Karpas-422 (cell line): ENCODE measurements at regions not wholly inside any gene's neighbourhood (a gene's known extent, or its start where the extent isn't known, plus 50 kb on each side); places are given as distances from the start of the nearest gene placed in this dataset.
"Not testable (repeated sequence)": the region's sequence is repeated elsewhere in the genome, so short reads cannot be mapped to it uniquely, and the experiment has no call there.

Experiments used
- DNase-seq: peaks from one replicate; pipeline ENCODE4 v3.0.0-alpha.2; 2015
- H2AFZ ChIP-seq: fragments of 200-600 bp; sonication (generic); 2 replicates; pipeline ENCODE4 v1.6.1; 2014; ENCODE audit warnings: antibody characterized with exemption, low read length, mixed read lengths
- H3K27ac ChIP-seq: fragments of 200-600 bp; sonication (generic); 2 replicates; pipeline ENCODE4 v1.5.1; 2014; ENCODE audit warnings: mild to moderate bottlenecking, low read length, moderate library complexity
- H3K27me3 ChIP-seq: fragments of 200-600 bp; sonication (generic); 2 replicates; pipeline ENCODE4 v1.6.1; 2014; ENCODE audit warnings: low read length, mixed read lengths
- H3K36me3 ChIP-seq: fragments of 200-600 bp; sonication (generic); 2 replicates; pipeline ENCODE4 v1.6.1; 2014; ENCODE audit warnings: low read length, mixed read lengths; ENCODE audit not compliant: insufficient read depth
- H3K4me1 ChIP-seq: fragments of 200-600 bp; sonication (generic); 2 replicates; pipeline ENCODE4 v1.6.1; 2014; ENCODE audit warnings: mild to moderate bottlenecking, low read length, mixed read lengths
- H3K4me2 ChIP-seq: fragments of 200-600 bp; sonication (generic); 2 replicates; pipeline ENCODE4 v1.6.1; 2014; ENCODE audit warnings: low read length, low read depth, mild to moderate bottlenecking; ENCODE audit not compliant: poor library complexity, severe bottlenecking
- H3K4me3 ChIP-seq: fragments of 200-600 bp; sonication (generic); 2 replicates; pipeline ENCODE4 v1.5.1; 2014; ENCODE audit warnings: mild to moderate bottlenecking, antibody characterized with exemption, low read length, mixed read lengths
- H3K79me2 ChIP-seq: fragments of 200-600 bp; sonication (generic); 2 replicates; pipeline ENCODE4 v1.6.1; 2014; ENCODE audit warnings: mild to moderate bottlenecking, low read length, mixed read lengths
- H3K9ac ChIP-seq: fragments of 200-600 bp; sonication (generic); 2 replicates; pipeline ENCODE4 v1.6.0; 2014; ENCODE audit warnings: low read length
- H3K9me2 ChIP-seq: fragments of 200-600 bp; sonication (generic), shearing (Covaris generic); replicated peaks from 2 replicates; pipeline ENCODE4 v1.6.0; 2014; ENCODE audit warnings: mild to moderate bottlenecking, low read length, moderate library complexity; ENCODE audit not compliant: insufficient read depth
- H3K9me3 ChIP-seq: fragments of 300-700, 200-600 bp; sonication (generic); 2 replicates; pipeline ENCODE4 v1.6.1; 2014; ENCODE audit warnings: low read length, mixed read lengths
- H4K20me1 ChIP-seq: fragments of 200-600 bp; sonication (generic); 2 replicates; pipeline ENCODE4 v1.6.1; 2014; ENCODE audit warnings: mild to moderate bottlenecking, antibody characterized with exemption, low read length, low read depth; ENCODE audit not compliant: insufficient read depth

DNA sequence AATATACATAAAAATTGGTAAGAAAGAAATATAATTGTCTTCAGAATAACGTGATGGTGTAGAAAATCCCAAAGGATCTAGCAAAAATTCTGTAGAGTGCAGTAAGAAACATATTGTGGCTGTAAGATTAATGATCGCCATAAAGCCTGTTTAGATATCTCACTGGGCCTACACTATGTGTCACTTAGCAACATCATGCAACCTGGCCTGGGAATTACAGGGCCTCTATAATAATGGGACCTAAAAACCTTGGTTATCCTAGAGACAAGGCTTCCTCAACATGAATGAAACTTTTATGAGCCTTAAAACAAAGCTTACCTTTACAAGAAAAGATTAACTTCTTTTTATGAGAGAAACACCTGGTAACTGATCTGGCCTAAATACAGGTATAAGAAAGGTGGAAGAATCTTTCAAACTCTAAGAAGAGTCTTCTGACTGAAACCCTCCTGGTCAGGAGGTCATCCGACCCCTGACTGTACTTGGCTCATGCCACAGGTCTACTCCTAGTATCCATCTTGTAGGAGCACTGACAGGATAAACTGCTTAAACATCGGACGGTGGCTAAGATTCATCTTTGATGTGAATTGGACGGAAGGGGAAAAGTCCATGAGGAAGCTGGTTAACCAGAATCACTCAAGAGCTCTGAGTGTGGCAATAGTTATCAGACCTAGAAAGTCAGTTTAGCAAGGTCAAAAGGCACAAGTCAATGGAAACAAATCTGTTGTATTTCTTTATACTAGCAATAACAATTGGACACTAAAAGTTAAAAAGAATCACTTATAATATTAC lies 1155.1 kb upstream of the SORCS1 start:
- DNase-seq: no peak
- Histone ChIP-seq H3K9me3 (peaks cover 21% of the 10 kb centered on the region), H3K27ac (no peak overlapping the region), H4K20me1 (no peaks in the 10 kb centered on the region), H2AFZ (no peak overlapping the region), H3K79me2 (no peaks in the 10 kb centered on the region), H3K36me3 (no peaks in the 10 kb centered on the region), H3K4me1 (no peaks in the 10 kb centered on the region), H3K9ac (no peak overlapping the region), H3K4me3 (no peak overlapping the region), H3K27me3 (no peaks in the 10 kb centered on the region), H3K9me2 (no peaks in the 10 kb centered on the region), H3K4me2 (no peak overlapping the region)

GRCh38 chr10:108315636-108316035 lies 1151.1 kb upstream of the SORCS1 start:
- H3K27ac ChIP-seq, H3K9me3 ChIP-seq, H3K9me2 ChIP-seq, H3K4me1 ChIP-seq, H3K4me3 ChIP-seq, H3K27me3 ChIP-seq, H3K4me2 ChIP-seq, H4K20me1 ChIP-seq, DNase-seq, H3K36me3 ChIP-seq, H3K79me2 ChIP-seq, H2AFZ ChIP-seq, H3K9ac ChIP-seq: not testable (repeated sequence)

DNA sequence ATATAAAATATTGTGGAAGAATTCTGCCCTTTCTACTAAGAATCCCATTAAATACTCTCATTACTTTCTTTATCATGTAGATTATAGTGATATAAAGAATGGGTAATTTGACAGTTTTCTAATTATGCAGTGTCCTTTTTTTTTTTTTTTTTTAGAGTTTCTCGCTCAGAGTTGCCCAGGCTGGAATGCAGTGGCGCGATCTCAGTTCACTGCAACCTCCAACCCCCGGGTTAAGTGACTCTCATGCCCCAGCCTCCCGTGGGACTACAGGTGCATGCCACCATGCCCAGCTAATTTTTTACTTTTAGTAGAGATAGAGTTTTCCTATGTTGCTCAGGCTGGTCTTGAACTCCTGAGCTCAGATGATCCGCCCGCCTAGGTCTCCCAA lies 1143.4 kb upstream of the SORCS1 start:
- H4K20me1 ChIP-seq: no peaks in the 10 kb centered on the region
- no peak for DNase-seq
- H3K4me3 ChIP-seq: no peak overlapping the region
- H3K27me3 ChIP-seq: no peaks in the 10 kb centered on the region
- H3K4me2 ChIP-seq: no peak overlapping the region
- no peaks in the 10 kb centered on the region for H3K9me2 ChIP-seq
- no peak overlapping the region for H3K27ac ChIP-seq
- H3K79me2 ChIP-seq: no peaks in the 10 kb centered on the region
- peaks cover 21% of the 10 kb centered on the region; the same call in 1 of the 2 replicates for H3K9me3 ChIP-seq
- H3K4me1 ChIP-seq: no peaks in the 10 kb centered on the region
- no peak overlapping the region for H2AFZ ChIP-seq
- H3K36me3 ChIP-seq: no peaks in the 10 kb centered on the region
- H3K9ac ChIP-seq: no peak overlapping the region

- H3K4me1 ChIP-seq: no peaks in the 10 kb centered on the region
- no peak overlapping the region for H3K9ac ChIP-seq
- H3K36me3 ChIP-seq: no peaks in the 10 kb centered on the region
- H3K4me3 ChIP-seq: no peak overlapping the region
- no peak overlapping the region for H2AFZ ChIP-seq
- no peaks in the 10 kb centered on the region for H4K20me1 ChIP-seq
- no peaks in the 10 kb centered on the region for H3K9me2 ChIP-seq
- no peaks in the 10 kb centered on the region for H3K79me2 ChIP-seq
- DNase-seq: no peak
- H3K9me3 ChIP-seq: peaks cover 24% of the 10 kb centered on the region
- no peaks in the 10 kb centered on the region for H3K27me3 ChIP-seq
- no peak overlapping the region for H3K27ac ChIP-seq
- no peak overlapping the region for H3K4me2 ChIP-seq
Measured at GRCh38 chr10:108307250-108307924, 1142.9 kb upstream of the SORCS1 start.

- Histone ChIP-seq H3K9me2 (no peaks in the 10 kb centered on the region), H3K9me3 (peaks cover 34% of the 10 kb centered on the region), H3K27ac (no peak overlapping the region), H3K4me2 (no peak overlapping the region), H3K27me3 (no peaks in the 10 kb centered on the region), H3K79me2 (no peaks in the 10 kb centered on the region), H3K4me3 (no peak overlapping the region), H4K20me1 (no peaks in the 10 kb centered on the region), H3K9ac (no peak overlapping the region), H3K4me1 (no peaks in the 10 kb centered on the region), H3K36me3 (no peaks in the 10 kb centered on the region), H2AFZ (no peak overlapping the region)
- no peak for DNase-seq
Measured at GRCh38 chr10:108303149-108303548, 1138.6 kb upstream of the SORCS1 start.

DNA sequence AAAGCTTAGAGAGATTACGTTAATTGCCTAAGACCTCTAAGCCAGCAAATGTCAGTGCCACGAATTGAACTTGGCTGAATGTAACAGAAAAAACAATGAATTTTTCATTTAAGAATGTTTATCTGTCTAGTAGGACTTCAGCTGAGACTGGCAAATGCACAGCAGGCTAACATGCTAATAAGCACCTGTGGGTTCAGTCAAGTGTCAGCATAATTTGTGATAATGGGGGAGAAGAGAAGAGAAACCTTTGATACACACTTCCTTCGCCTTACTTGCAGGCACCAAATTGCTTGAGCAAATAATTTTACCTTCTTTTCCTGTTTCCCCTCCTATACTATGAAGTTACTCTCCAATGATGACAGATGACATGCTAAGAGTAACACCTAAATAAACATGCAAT lies 1136.5 kb upstream of the SORCS1 start:
- H4K20me1 ChIP-seq: no peaks in the 10 kb centered on the region
- H3K9ac ChIP-seq: no peak overlapping the region
- H3K79me2 ChIP-seq: no peaks in the 10 kb centered on the region
- no peak overlapping the region for H3K27ac ChIP-seq
- no peak overlapping the region for H3K4me2 ChIP-seq
- no peak overlapping the region for H2AFZ ChIP-seq
- DNase-seq: no peak
- H3K4me1 ChIP-seq: no peaks in the 10 kb centered on the region
- H3K36me3 ChIP-seq: no peaks in the 10 kb centered on the region
- no peaks in the 10 kb centered on the region for H3K27me3 ChIP-seq
- H3K9me2 ChIP-seq: no peaks in the 10 kb centered on the region
- peaks cover 38% of the 10 kb centered on the region for H3K9me3 ChIP-seq
- no peak overlapping the region for H3K4me3 ChIP-seq

GRCh38 chr10:108290823-108291222 lies 1126.3 kb upstream of the SORCS1 start:
- H4K20me1 ChIP-seq: no peaks in the 10 kb centered on the region

DNA sequence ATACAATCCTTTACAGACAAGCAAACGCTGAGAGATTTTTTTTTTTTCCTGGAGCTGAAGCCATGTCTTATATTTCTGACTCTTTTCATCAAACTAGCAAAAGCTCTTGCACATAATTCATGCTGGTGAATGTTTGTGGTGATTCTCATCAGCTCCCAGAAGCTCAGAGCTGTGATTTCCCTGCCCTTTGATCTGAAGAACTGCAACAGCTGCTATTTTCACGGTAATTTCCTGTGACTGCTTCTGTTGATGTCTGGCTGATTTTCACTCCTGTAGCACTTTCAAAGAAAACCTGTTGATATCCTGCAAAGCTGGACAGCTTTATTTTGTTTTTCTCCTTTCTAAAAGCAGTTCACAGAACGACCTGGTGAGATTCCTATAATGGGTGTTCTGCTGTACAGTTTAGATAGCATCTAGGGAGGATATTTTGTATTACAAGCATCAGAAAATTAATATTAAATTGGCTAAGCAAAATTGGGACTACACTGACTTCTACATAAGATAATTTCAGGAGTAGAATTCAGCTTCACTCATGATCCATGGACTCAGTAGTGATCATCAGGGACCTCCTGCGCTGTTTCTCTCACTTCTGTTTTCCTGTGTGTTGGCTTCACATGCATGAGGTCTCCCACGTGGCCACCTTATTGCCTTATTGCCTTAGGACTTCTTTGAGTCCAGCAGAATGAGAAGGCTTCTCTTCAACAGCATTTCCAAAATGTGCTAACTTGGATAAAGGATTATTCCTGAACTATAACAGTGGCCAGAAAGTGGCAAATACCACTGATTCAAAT lies 1111.6 kb upstream of the SORCS1 start:
- H3K9me3 ChIP-seq: peaks cover 20% of the 10 kb centered on the region
- H3K4me2 ChIP-seq: no peak overlapping the region
- H3K36me3 ChIP-seq: no peaks in the 10 kb centered on the region
- H4K20me1 ChIP-seq: no peaks in the 10 kb centered on the region
- H3K79me2 ChIP-seq: no peaks in the 10 kb centered on the region
- no peak for DNase-seq
- no peaks in the 10 kb centered on the region for H3K9me2 ChIP-seq
- H3K27me3 ChIP-seq: no peaks in the 10 kb centered on the region
- H2AFZ ChIP-seq: no peak overlapping the region
- H3K27ac ChIP-seq: no peak overlapping the region
- no peaks in the 10 kb centered on the region for H3K4me1 ChIP-seq
- H3K4me3 ChIP-seq: no peak overlapping the region
- H3K9ac ChIP-seq: no peak overlapping the region

More at GRCh38 chr10:108290823-108291222, 1126.3 kb upstream of the SORCS1 start:
- Histone ChIP-seq H3K27ac (no peak overlapping the region), H3K79me2 (no peaks in the 10 kb centered on the region), H3K4me3 (no peak overlapping the region), H3K9ac (no peak overlapping the region), H3K36me3 (no peaks in the 10 kb centered on the region), H3K4me1 (no peaks in the 10 kb centered on the region), H3K27me3 (no peaks in the 10 kb centered on the region), H3K9me2 (no peaks in the 10 kb centered on the region), H2AFZ (no peak overlapping the region), H3K9me3 (peaks cover 27% of the 10 kb centered on the region), H3K4me2 (no peak overlapping the region)
- no peak for DNase-seq
